Kidney epithelial cell (primary cell): ENCODE measurements at regions not wholly inside any gene's neighbourhood (a gene's known extent, or its start where the extent isn't known, plus 50 kb on each side); places are given as distances from the start of the nearest gene placed in this dataset.

Experiments used
- DNase-seq: peaks from one replicate; pipeline ENCODE4 v3.0.0-alpha.2; 2010; ENCODE audit warnings: low read depth
- H3K27me3 ChIP-seq: 2 replicates; pipeline ENCODE4 v1.6.0; 2011; ENCODE audit warnings: low read length; ENCODE audit not compliant: control insufficient read depth, insufficient read depth
- H3K36me3 ChIP-seq: 2 replicates; pipeline ENCODE4 v1.5.1; 2011; ENCODE audit warnings: low read length; ENCODE audit not compliant: control insufficient read depth, insufficient read depth
- H3K4me3 ChIP-seq: 2 replicates; pipeline ENCODE4 v1.5.1; 2011; ENCODE audit warnings: low read depth, mild to moderate bottlenecking, control low read depth, low read length
- CTCF ChIP-seq: IDR thresholded peaks from 2 replicates; pipeline ENCODE4 v1.5.1; 2011; ENCODE audit warnings: mild to moderate bottlenecking, moderate library complexity, low read length, control low read depth, inconsistent platforms; ENCODE audit not compliant: insufficient read depth, poor library complexity, severe bottlenecking

GRCh38 chr5:96062836-96063235 is 101.2 kb upstream of the ELL2 start:
- no peaks in the 10 kb centered on the region for H3K36me3 ChIP-seq
- TF ChIP-seq CTCF, result no peak
- no peaks in the 10 kb centered on the region for H3K27me3 ChIP-seq
- no peak for DNase-seq
- H3K4me3 ChIP-seq, result no peak overlapping the region

DNA sequence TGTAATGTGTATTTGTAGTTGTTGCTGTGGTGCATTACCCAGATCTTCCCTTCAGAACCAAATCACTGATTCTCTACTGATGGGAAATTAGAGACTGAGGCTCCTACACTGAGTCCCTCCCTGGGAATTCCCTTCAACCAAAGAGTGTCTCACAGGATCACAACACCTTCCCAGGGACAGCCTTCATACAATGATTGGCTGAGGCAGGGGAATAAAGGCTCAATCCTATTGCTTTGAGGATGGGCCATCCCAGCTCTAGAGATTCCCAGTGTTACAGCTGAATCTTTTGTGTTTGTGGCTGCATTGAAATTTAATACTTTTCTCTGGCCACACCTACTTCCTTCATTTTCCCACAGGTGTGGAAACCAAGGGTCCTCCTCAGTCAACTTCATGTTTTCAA is 96.4 kb upstream of the ELL2 start:
- TF ChIP-seq CTCF, result no peak
- DNase-seq, result no peak
- H3K36me3 ChIP-seq, result no peaks in the 10 kb centered on the region
- no peak overlapping the region for H3K4me3 ChIP-seq
- H3K27me3 ChIP-seq, result no peaks in the 10 kb centered on the region

DNA sequence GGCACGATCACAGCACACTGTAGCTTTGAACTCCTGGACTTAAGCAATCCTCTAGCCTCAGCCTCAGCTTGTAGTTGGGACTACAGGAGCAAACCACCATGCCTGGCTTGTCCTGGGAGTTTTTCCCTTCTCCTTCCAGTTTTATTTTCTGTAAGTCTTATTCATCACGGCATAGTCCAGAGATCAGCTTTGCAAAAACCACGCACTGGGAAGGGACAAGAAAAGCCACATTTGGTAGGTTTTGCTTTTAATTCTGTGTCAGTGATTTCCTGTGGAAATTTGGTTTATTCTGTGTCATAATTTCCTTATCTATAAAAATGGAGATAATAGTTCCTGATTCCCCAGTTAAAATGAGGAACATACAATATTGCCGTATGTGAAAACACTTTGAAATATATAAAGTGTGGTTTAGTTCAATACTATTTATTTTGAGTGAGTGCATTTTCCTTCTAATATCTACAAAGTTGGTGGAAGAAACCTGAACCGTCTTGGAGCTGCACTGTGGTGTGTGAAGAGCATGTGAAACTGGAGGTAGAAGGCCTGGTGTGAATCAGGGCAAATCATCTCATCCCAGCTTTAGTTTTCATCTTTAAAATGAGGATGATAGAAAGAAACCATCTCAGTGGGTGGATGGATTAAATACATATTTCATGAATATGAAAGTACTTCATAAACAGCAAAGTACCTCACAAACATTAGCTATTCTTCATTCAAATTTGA is 92.8 kb upstream of the ELL2 start:
- no peak for TF ChIP-seq CTCF
- Histone ChIP-seq H3K4me3 (no peak overlapping the region), H3K36me3 (no peaks in the 10 kb centered on the region), H3K27me3 (no peaks in the 10 kb centered on the region)
- no peak for DNase-seq

- no peak for TF ChIP-seq CTCF
- Histone ChIP-seq H3K27me3 (no peaks in the 10 kb centered on the region), H3K4me3 (no peak overlapping the region), H3K36me3 (no peaks in the 10 kb centered on the region)
- no peak for DNase-seq
Observed at GRCh38 chr5:96053063-96053735, 91.5 kb upstream of the ELL2 start.

DNA sequence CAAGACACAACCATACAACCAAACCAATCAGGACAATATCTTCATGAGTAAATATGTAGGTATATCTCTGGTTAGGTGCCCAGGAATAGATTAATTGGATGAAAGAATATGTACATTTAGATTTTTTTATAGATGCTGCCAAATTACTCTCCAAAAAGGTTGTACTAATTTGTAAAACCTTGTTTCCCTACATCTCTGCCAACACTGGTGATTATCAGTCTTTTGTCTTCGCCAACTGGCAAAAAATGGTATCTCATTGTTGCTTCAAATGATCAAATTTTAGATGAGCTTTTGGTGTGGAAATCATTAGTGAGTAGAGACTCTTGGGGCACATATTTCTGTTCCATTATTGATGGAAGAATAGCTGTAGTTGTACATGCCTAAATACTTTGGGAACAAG is 90.7 kb upstream of the ELL2 start:
- Histone ChIP-seq H3K4me3 (no peak overlapping the region), H3K27me3 (no peaks in the 10 kb centered on the region), H3K36me3 (no peaks in the 10 kb centered on the region)
- no peak for TF ChIP-seq CTCF
- no peak for DNase-seq
